K562 (cell line): ENCODE measurements at regions not wholly inside any gene's neighbourhood (a gene's known extent, or its start where the extent isn't known, plus 50 kb on each side); places are given as distances from the start of the nearest gene placed in this dataset.

ENCODE experiments used
- ATAC-seq: fragments of 200-7000 bp; cut with Tn5 transposase; 3 replicates; pipeline ENCODE4 v1.9.1; 2020; ENCODE audit warnings: moderate library complexity
- BruUV-seq: library from RNA; stranded (reverse); fragments of 400-500 nt; replicated peaks from 2 replicates; lab custom pipeline; 2021; lab: Mats Ljungman, UMichigan
- CTCF ChIA-PET: fragments of 300-600 bp; formaldehyde crosslinking; extraction: SDS; loops from one replicate; lab custom pipeline; 2021; ENCODE audit warnings: low intra/inter-chr PET ratio; lab: Yijun Ruan, JAX
- POLR2A ChIA-PET: fragments of 300-600, 350-650 bp; sonication (Branson Sonifier 250); formaldehyde crosslinking; extraction: SDS; loops from one replicate; lab custom pipeline; 2021; ENCODE audit warnings: antibody characterized with exemption, inconsistent platforms; lab: Yijun Ruan, JAX
- DNase-seq, 4 experiments: peaks; one replicate each; pipeline versions ENCODE4 v3.0.0 to v3.0.0-alpha.2; 2011 to 2018; ENCODE audit warnings: low spot score in 3 of 4, mixed read lengths in 3 of 4; ENCODE audit errors: extremely low read depth in 1 of 4
- FAIRE-seq: peaks from 2 replicates; lab custom pipeline; 2011; peaks lifted over from hg19 to GRCh38; lab: Jason Lieb, UNC
- H2AFZ ChIP-seq: 2 replicates; pipeline ENCODE4 v1.6.0; 2011; ENCODE audit warnings: low read depth, low read length, control low read depth, inconsistent platforms
- H3K27ac ChIP-seq: fragments of 200-600 bp; 3 replicates; pipeline ENCODE4 v1.8.0; 2011; ENCODE audit warnings: low read depth, mild to moderate bottlenecking, control low read depth, inconsistent platforms, low read length, moderate library complexity, mixed read lengths; ENCODE audit errors: extremely low read depth
- H3K27me3 ChIP-seq, 2 experiments: fragments of 300-600 bp in 1 of 2; 2 replicates in 1 of 2; 3 replicates in 1 of 2; pipeline versions ENCODE4 v1.6.0 to v1.8.0; 2011; ENCODE audit warnings: inconsistent platforms in 2 of 2, low read length in 2 of 2, mild to moderate bottlenecking in 1 of 2, mixed read lengths in 1 of 2, moderate library complexity in 1 of 2; ENCODE audit not compliant: control insufficient read depth in 2 of 2, insufficient read depth in 2 of 2
- H3K36me3 ChIP-seq: fragments of 300-600 bp; 3 replicates; pipeline ENCODE4 v1.8.0; 2011; ENCODE audit warnings: mild to moderate bottlenecking, low read length, inconsistent platforms; ENCODE audit not compliant: control insufficient read depth, insufficient read depth
- H3K4me1 ChIP-seq, 2 experiments: fragments of 200-600 bp in 1 of 2; replicated peaks in 1 of 2; 2 replicates in 1 of 2; 3 replicates in 1 of 2; pipeline versions ENCODE4 v1.5.1 to v1.8.0; 2011; ENCODE audit warnings: inconsistent platforms in 2 of 2, low read length in 2 of 2, mild to moderate bottlenecking in 1 of 2, mixed read lengths in 1 of 2, moderate library complexity in 1 of 2; ENCODE audit not compliant: control insufficient read depth in 2 of 2, insufficient read depth in 2 of 2
- H3K4me2 ChIP-seq: 2 replicates; pipeline ENCODE4 v1.6.1; 2011; ENCODE audit warnings: low read length, control low read depth, inconsistent platforms, mixed read lengths; ENCODE audit not compliant: insufficient read depth
- H3K4me3 ChIP-seq: fragments of 200-600 bp; sonication (generic), shearing (Covaris generic); 2 replicates; pipeline ENCODE4 v1.5.1; 2016; ENCODE audit warnings: control low read depth, inconsistent platforms
- H3K79me2 ChIP-seq: fragments of 200-600 bp; 3 replicates; pipeline ENCODE4 v1.8.0; 2011; ENCODE audit warnings: low read length, inconsistent platforms; ENCODE audit not compliant: control insufficient read depth, insufficient read depth
- H3K9ac ChIP-seq, 2 experiments: 2 replicates each; pipeline versions ENCODE4 v1.6.0 to v1.6.1; 2011; ENCODE audit warnings: low read depth in 2 of 2, low read length in 2 of 2, control low read depth in 1 of 2, inconsistent platforms in 1 of 2, mild to moderate bottlenecking in 1 of 2, mixed read lengths in 1 of 2; ENCODE audit not compliant: insufficient read depth in 1 of 2
- H3K9me1 ChIP-seq: one replicate; pipeline ENCODE4 v1.6.0; 2011; ENCODE audit warnings: inconsistent platforms, mild to moderate bottlenecking, low read length, moderate library complexity; ENCODE audit not compliant: control insufficient read depth, insufficient read depth
- H3K9me3 ChIP-seq: replicated peaks from 2 replicates; pipeline ENCODE4 v1.5.1; 2011; ENCODE audit warnings: low read depth, low read length, inconsistent platforms; ENCODE audit not compliant: control insufficient read depth, insufficient read depth
- H4K20me1 ChIP-seq: replicated peaks from 2 replicates; pipeline ENCODE4 v1.6.1; 2011; ENCODE audit warnings: low read length, inconsistent platforms, mixed read lengths; ENCODE audit not compliant: control insufficient read depth, insufficient read depth
- AFF1 ChIP-seq, 2 experiments: fragments of 450-650 bp; IDR thresholded peaks; 2 replicates each; pipeline ENCODE4 v1.6.1; 2018; ENCODE audit warnings: mild to moderate bottlenecking in 2 of 2, low read depth in 1 of 2; ENCODE audit not compliant: partially characterized antibody in 2 of 2
- ESRRA ChIP-seq: fragments of 450-650 bp; IDR thresholded peaks from 2 replicates; pipeline ENCODE4 v1.6.1; 2014; ENCODE audit warnings: low read depth, mild to moderate bottlenecking, moderate library complexity, borderline replicate concordance
- FIP1L1 ChIP-seq: fragments of 200-400 bp; formaldehyde crosslinking; IDR thresholded peaks from 2 replicates; pipeline ENCODE4 v1.6.1; 2018; ENCODE audit warnings: mild to moderate bottlenecking, low read depth, low read length; ENCODE audit not compliant: poor library complexity, severe bottlenecking
- HLTF ChIP-seq: fragments of 450-650 bp; IDR thresholded peaks from 2 replicates; pipeline ENCODE4 v1.6.1; 2016
- MCM7 ChIP-seq, 2 experiments: fragments of 450-650 bp; IDR thresholded peaks; 2 replicates each; pipeline ENCODE4 v1.6.1; 2016 to 2018
- RAD21 ChIP-seq, 2 experiments: fragments of 250-450 bp in 1 of 2; fragments of 450-650 bp in 1 of 2; sonication (Bioruptor Pico) in 1 of 2; formaldehyde crosslinking in 1 of 2; IDR thresholded peaks in 1 of 2; conservative IDR thresholded peaks in 1 of 2; 2 replicates each; pipeline versions ENCODE4 v1.4.0 to v1.8.0; 2020 to 2022; ENCODE audit warnings: mild to moderate bottlenecking in 2 of 2, moderate library complexity in 1 of 2
- SAFB ChIP-seq: fragments of 200-400 bp; formaldehyde crosslinking; IDR thresholded peaks from 2 replicates; pipeline ENCODE4 v1.6.1; 2017; ENCODE audit warnings: low read depth, low read length, borderline replicate concordance
- SNIP1 ChIP-seq: fragments of 450-650 bp; IDR thresholded peaks from 2 replicates; pipeline ENCODE4 v1.7.1; 2017; ENCODE audit warnings: low read depth, mild to moderate bottlenecking
- ZBTB33 ChIP-seq: sonication (generic); formaldehyde crosslinking; IDR thresholded peaks from 2 replicates; pipeline ENCODE4 v1.8.1; 2023; ENCODE audit warnings: mild to moderate bottlenecking, missing genetic modification reagents
- ZNF184 ChIP-seq: sonication (generic); formaldehyde crosslinking; IDR thresholded peaks from 2 replicates; pipeline ENCODE4 v1.5.0; 2020; ENCODE audit warnings: missing genetic modification reagents
- ZNF277 ChIP-seq: fragments of 250-450 bp; sonication (Bioruptor Pico); IDR thresholded peaks from 2 replicates; pipeline ENCODE4 v1.8.0; 2022; ENCODE audit warnings: inconsistent platforms, mild to moderate bottlenecking, moderate library complexity, borderline replicate concordance
- ZNF644 ChIP-seq: fragments of 200-800 bp; sonication (Bioruptor generic); IDR thresholded peaks from 2 replicates; pipeline ENCODE4 v1.6.1; 2016; ENCODE audit warnings: low read depth, missing genetic modification characterization, missing compliant biosample characterization
- WGBS: fragments of 100-300 bp; shearing (Covaris generic); methylation state at CpG from one replicate; pipeline ENCODE4 v1.1.6; 2016; ENCODE audit warnings: low coverage, mixed read lengths; ENCODE audit not compliant: insufficient coverage; ENCODE audit errors: missing lambda C conversion rate; 5-methylcytosine and 5-hydroxymethylcytosine counted together
- in situ Hi-C: fragments of 300-500 bp; cut with MboI; formaldehyde crosslinking; loops from 4 replicates; pipeline ENCODE4 v1.15.0; 2018; ENCODE audit warnings: inconsistent platforms, mixed read lengths
- intact Hi-C: fragments of 100-400 bp; cut with micrococcal nuclease; formaldehyde crosslinking; loops from 2 replicates; pipeline ENCODE4 v1.14.2; 2022

- ATAC-seq (no peak), FAIRE-seq (no peak), DNase-seq (no peak)
- in situ Hi-C loops (no loop called here), intact Hi-C loops (no loop called here)
- no peak overlapping the region for H3K27ac ChIP-seq
- H3K4me1 ChIP-seq = peaks cover 0 to 13% of the 10 kb centered on the region in 2 experiments; a peak in 2 of 5 replicates
- POLR2A ChIA-PET = interaction anchor here (0.8 kb wide), 1 partner anchor 17 kb away, joined by 3 read pairs; no protein-coding TSS in a partner anchor
- WGBS = 2% methylated on average over 16 of the region's 16 CpGs
- CTCF ChIA-PET = no interaction called here
- H3K9me3 ChIP-seq = no peaks in the 10 kb centered on the region
- no peaks in the 10 kb centered on the region for H3K9me1 ChIP-seq
- no peak overlapping the region for H3K9ac ChIP-seq
- no TSS peak for BruUV-seq
- H3K27me3 ChIP-seq = peaks cover 42 to 68% of the 10 kb centered on the region in 2 experiments
- H2AFZ ChIP-seq = no peak overlapping the region
- peaks cover 17% of the 10 kb centered on the region for H4K20me1 ChIP-seq
- no peaks in the 10 kb centered on the region for H3K79me2 ChIP-seq
- H3K4me2 ChIP-seq = no peak overlapping the region
- H3K4me3 ChIP-seq = no peak overlapping the region
- no peaks in the 10 kb centered on the region for H3K36me3 ChIP-seq
- TF ChIP-seq ESRRA (no peak), HLTF (no peak), SNIP1 (no peak), MCM7 (IDR thresholded peaks at IDR 0.05) (no peak), RAD21 (CRISPR knock-in tag; conservative IDR thresholded peaks at IDR 0.05 in 1 of 2, IDR thresholded peaks at IDR 0.05 in 1 of 2) (no peak), ZNF644 (tag) (no peak), SAFB (no peak), FIP1L1 (no peak), ZBTB33 (CRISPR knock-in tag) (no peak), ZNF277 (no peak), ZNF184 (CRISPR knock-in tag) (no peak), AFF1 (IDR thresholded peaks at IDR 0.05; ENCODE audit: low read depth in 1 of 2, partially characterized antibody in 2 of 2) (no peak)
Measured at GRCh38 chr6:41467627-41468404, 78.4 kb upstream of the FOXP4 start.
